RPMI7951 (cell line): ENCODE measurements at regions not wholly inside any gene's neighbourhood (a gene's known extent, or its start where the extent isn't known, plus 50 kb on each side); places are given as distances from the start of the nearest gene placed in this dataset.
"Not testable (repeated sequence)": the region's sequence is repeated elsewhere in the genome, so short reads cannot be mapped to it uniquely, and the experiment has no call there.

Experiments
- DNase-seq: peaks from one replicate; pipeline ENCODE4 v3.0.0-alpha.2; 2012; ENCODE audit warnings: low read depth

- DNase-seq, result peak; percentile 13
Measured at GRCh38 chr2:185644828-185645227, 93.8 kb upstream of the FSIP2 start.

- no peak for DNase-seq
Measured at GRCh38 chr2:185645529-185645928, 93.1 kb upstream of the FSIP2 start.

- DNase-seq, result peak; percentile 41
Measured at GRCh38 chr2:185658750-185659149, 79.9 kb upstream of the FSIP2 start.

GRCh38 chr2:185663811-185664210 is 74.8 kb upstream of the FSIP2 start:
- DNase-seq, result no peak

GRCh38 chr2:185664384-185664783 is 74.2 kb upstream of the FSIP2 start:
- DNase-seq, result no peak

GRCh38 chr2:185665251-185665814 is 73.3 kb upstream of the FSIP2 start:
- DNase-seq, result peak; percentile 13

- DNase-seq, result no peak
Measured at GRCh38 chr2:185667452-185667851, 71.2 kb upstream of the FSIP2 start.

GRCh38 chr2:185668710-185669109 is 69.9 kb upstream of the FSIP2 start:
- no peak for DNase-seq

GRCh38 chr2:185674232-185674631 is 64.4 kb upstream of the FSIP2 start:
- DNase-seq, result no peak

- peak; percentile 42 for DNase-seq
Measured at GRCh38 chr2:185676316-185676715, 62.3 kb upstream of the FSIP2 start.

- DNase-seq, result not testable (repeated sequence)
Measured at GRCh38 chr2:185687001-185687400, 51.6 kb upstream of the FSIP2 start.

- DNase-seq, result no peak
Measured at GRCh38 chr2:185687967-185688366, 50.6 kb upstream of the FSIP2 start.
